GM21367 (cell line): ENCODE measurements at regions not wholly inside any gene's neighbourhood (a gene's known extent, or its start where the extent isn't known, plus 50 kb on each side); places are given as distances from the start of the nearest gene placed in this dataset.
A peak's percentile ranks its signal among the peaks of the same experiment; 100 is the strongest.

Experiments
- ATAC-seq: cut with Tn5 transposase; IDR thresholded peaks from one replicate; pipeline ENCODE4 v1.9.1; 2021; ENCODE audit not compliant: unreplicated experiment

GRCh38 chr1:219801156-219801820 lies 127.1 kb downstream of the SLC30A10 start:
- no peak for ATAC-seq

GRCh38 chr1:219798283-219799030 lies 129.9 kb downstream of the SLC30A10 start:
- ATAC-seq, result peak; percentile 30

DNA sequence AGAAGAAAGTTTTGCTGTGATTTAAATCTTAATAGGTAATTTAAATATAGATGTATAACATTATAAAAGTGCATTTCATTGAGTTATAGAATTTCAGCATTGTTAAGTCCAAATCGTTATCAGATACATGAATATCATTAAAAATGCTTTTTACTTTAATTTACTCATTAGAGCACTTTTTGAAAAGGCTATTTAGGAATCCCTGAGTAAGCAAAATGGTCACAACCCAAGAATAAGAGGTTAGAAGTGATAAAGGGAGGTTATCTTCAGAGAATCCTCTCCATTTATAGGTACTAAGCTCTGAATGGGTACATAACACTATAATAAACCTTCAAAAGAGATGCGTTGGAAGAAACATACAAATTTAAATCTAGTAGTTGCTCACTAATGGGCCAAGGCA lies 130.7 kb downstream of the SLC30A10 start:
- no peak for ATAC-seq

- no peak for ATAC-seq
These were observed 131.3 kb downstream of the SLC30A10 start for GRCh38 chr1:219797009-219797408.

- no peak for ATAC-seq
These were observed 132.9 kb downstream of the SLC30A10 start for GRCh38 chr1:219795363-219795917.

DNA sequence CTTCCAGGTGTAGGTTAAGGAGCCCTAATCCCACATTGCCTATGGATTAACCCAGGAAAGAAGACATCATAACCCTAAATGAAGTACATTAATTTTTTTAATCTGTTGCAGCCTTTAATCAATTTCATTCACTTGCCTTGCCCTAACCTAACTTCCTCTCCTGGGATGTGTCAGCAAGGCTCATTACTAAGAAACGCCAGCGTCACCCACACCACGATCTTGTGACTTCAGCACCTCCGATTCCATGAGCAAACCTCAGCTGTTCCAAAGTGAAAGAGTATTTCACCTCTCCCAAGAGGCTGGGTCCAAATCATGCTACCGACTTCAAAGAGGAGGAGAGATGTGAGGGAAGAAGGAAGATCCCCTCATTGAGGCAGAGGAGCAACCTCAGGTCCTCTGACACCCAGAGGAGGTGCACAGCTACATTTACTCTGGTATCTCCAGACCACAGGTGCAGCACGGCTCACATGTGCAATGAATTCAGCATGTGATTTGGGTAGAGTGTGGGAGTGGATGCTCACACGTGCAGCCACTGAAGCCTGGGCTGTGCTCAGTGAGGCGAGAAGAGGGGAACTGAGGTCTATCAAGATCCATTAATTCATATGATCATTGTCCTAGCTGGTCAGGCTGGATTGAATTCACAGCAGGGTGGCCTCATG lies 134.1 kb downstream of the SLC30A10 start:
- peak; percentile 76 for ATAC-seq

DNA sequence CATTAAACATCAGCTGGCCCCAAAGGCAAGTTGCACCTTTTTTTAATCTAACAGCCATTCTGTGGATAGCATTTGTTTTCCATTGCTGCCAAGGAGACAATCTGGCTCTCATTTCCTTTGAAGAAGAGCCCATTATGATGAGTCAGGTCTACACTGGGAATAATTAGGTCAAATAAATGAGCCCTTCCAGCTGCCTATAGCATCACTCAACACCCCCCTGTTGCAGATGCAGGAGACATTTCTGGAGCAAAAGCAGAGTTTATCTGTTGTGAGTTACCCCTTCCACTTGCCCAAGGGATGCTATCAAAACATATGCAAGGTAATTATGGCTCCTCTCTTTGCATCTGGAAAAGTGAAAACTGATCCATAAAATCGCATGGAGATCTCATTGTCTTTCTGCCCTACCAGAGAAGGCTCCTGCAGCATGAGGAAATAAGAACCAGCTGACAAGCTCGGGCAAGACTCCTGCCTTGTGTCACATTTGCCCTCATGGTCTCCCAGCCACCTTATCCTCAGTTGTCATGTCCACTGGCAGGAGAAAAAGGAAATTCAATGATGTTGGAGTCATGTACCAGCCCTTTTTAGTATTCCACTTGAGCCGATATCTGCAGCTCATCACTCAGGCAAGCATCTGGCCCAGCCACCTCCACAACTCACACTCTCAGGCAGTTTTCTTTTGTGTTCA lies 135.9 kb downstream of the SLC30A10 start:
- ATAC-seq, result no peak

GRCh38 chr1:219791766-219792165 lies 136.6 kb downstream of the SLC30A10 start:
- ATAC-seq, result no peak

- no peak for ATAC-seq
These were observed 137.3 kb downstream of the SLC30A10 start for GRCh38 chr1:219790834-219791615.

DNA sequence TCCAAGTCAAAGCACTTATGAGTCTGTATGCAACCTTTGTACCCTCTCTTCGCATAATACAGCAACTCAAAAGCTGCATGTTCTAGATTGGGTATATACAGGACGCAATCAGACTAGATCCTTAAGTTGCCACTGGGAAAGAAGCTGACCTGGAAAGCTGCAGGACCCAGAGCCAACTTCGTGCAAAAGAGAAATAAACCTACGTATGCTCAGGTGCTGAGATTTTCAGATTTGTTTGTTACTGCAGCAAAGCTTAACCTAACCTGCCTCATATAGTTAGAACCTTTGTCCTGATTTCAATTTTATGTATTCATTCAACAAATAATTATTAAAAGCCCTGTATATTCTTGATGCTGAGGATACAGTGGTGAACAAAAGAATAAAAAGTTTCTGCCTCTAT lies 139.7 kb downstream of the SLC30A10 start:
- no peak for ATAC-seq

- no peak for ATAC-seq
These were observed 140.3 kb downstream of the SLC30A10 start for GRCh38 chr1:219788091-219788490.

DNA sequence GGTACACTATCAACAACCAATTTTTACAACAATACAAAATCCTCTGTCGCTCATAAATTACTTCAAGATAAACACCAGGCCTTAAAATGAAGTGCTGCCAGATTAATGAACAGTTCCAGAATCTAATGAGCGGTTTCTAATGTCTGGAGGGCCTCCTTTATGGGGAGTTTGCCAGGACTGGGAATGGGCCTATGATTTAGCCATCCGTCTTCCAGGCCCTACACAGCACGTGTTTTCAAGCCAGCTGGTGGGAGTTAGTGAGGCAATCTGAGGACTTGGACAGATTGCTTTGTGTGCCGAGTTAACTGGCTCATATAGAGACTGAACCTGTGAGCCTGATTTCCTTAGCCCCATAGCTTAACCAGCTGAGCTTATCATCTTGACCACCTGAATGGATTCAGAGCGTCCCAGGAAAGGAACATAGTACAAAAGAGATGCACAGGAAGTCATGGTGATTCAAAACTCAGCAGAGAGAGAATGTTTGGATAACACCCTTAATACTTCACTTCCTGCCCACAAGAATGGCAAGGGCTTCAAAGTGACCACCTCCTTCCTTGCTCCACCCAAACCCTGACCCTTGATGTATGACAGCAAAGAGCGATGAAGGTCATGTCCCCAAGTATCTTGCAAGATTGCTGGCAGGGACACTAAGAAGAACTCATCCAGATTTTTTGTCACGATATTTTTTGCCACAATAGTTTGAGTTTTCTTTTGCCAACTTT lies 143.5 kb downstream of the SLC30A10 start:
- ATAC-seq, result no peak

- ATAC-seq, result no peak
These were observed 144.6 kb downstream of the SLC30A10 start for GRCh38 chr1:219783605-219784235.

- ATAC-seq, result no peak
These were observed 145.4 kb downstream of the SLC30A10 start for GRCh38 chr1:219782929-219783328.

- no peak for ATAC-seq
These were observed 146.0 kb downstream of the SLC30A10 start for GRCh38 chr1:219782311-219782710.

- ATAC-seq, result no peak
These were observed 146.9 kb downstream of the SLC30A10 start for GRCh38 chr1:219781491-219781890.

DNA sequence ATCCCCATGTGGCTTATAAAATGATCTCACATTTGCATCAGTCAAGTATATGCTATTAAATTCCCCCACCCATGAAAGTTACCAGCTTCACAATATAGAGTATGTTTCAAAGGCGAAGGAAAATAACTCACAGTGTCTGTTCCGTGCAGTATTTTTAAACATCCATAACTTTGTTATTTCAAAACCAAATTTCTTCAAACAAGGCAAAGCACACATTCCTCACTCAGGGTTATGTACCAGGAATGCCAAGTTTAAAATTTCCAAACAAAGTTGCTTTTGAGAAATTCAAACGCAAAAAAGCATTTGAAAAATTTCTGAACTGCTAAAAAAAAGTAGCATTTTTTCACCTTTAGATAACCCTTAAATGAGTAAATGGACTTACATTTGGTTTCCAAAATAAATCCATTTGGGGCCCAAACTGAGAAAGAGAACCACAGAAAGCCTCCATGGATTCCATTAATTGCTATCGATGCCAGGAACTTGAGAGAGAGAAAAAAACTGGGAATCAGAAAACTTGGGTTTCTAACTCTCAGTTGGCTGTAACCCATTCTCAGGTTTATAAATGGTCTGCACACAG lies 149.5 kb downstream of the SLC30A10 start:
- no peak for ATAC-seq

DNA sequence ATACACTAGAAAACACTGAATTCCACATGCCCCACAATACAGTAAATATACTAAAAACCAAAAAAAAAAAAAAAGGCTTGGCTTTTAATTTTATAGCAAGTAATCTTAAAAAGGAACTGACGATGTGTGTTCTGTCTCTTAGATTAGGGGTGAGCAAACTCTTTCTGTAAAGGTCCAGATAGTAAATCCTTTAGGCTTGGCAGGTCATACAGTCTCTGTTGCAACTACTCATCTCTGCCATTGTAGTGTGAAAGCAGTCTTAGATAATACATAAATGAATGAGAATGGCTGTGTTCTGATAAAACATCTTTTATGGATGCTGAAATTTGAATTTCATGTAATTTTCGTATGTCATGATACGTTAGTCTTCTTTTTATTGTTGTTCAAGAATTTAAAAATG lies 150.2 kb downstream of the SLC30A10 start:
- no peak for ATAC-seq

DNA sequence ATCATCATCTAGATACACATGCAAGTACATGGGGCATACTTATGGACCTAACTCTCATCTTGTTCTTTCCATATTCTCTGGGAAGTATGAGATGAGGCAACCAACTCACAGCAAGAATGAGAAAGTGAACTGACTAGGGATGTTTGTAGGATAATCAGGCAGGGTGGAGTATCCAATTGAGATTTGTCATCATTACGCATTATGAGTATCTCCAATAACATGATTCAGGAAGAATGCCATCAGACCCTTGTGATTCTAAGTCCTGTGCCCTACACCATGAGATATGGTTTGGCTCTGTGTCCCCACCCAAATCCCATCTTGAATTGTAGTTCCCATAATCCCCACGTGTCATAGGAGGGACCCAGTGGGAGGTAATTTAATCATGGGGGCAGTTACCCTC lies 154.0 kb downstream of the SLC30A10 start:
- no peak for ATAC-seq
